ENCODE measurements at regions not wholly inside any gene's neighbourhood (a gene's known extent, or its start where the extent isn't known, plus 50 kb on each side); places are given as distances from the start of the nearest gene placed in this dataset.
"Not testable (repeated sequence)": the region's sequence is repeated elsewhere in the genome, so short reads cannot be mapped to it uniquely, and the experiment has no call there.

- TF ChIP-seq BCL3 (IDR thresholded peaks at IDR 0.05; ENCODE audit: borderline replicate concordance, insufficient read depth, low read depth, low read length, poor library complexity, severe bottlenecking); NR2C2 (IDR thresholded peaks at IDR 0.05; ENCODE audit: borderline replicate concordance, control insufficient read depth, insufficient read length, low read depth); BACH1 (IDR thresholded peaks at IDR 0.05; ENCODE audit: borderline replicate concordance); HSF1 (IDR thresholded peaks at IDR 0.05; ENCODE audit: low read depth, low read length): not testable (repeated sequence)
These were observed 1025.7 kb downstream of the NCAM2 start for GRCh38 chr21:22023896-22024295.
